Esophagus (tissue), 2 donors: ENCODE measurements at regions not wholly inside any gene's neighbourhood (a gene's known extent, or its start where the extent isn't known, plus 50 kb on each side); places are given as distances from the start of the nearest gene placed in this dataset.
"Not testable (repeated sequence)": the region's sequence is repeated elsewhere in the genome, so short reads cannot be mapped to it uniquely, and the experiment has no call there.

Source experiments
- H3K27ac ChIP-seq, 2 donors: one replicate each; pipeline ENCODE4 v1.5.1; 2013; ENCODE audit warnings: low read depth in 2 of 2, mild to moderate bottlenecking in 2 of 2, inconsistent platforms in 1 of 2, low read length in 1 of 2, moderate library complexity in 1 of 2
- H3K27me3 ChIP-seq, 2 donors: one replicate each; pipeline ENCODE4 v1.6.1; 2013; ENCODE audit warnings: low read length in 2 of 2, control low read depth in 1 of 2, mild to moderate bottlenecking in 1 of 2; ENCODE audit not compliant: insufficient read depth in 2 of 2, control insufficient read depth in 1 of 2
- H3K36me3 ChIP-seq, 2 donors: one replicate each; pipeline ENCODE4 v1.6.1; 2013; ENCODE audit warnings: low read length in 1 of 2; ENCODE audit not compliant: control insufficient read depth in 2 of 2, insufficient read depth in 2 of 2
- H3K4me1 ChIP-seq, 2 donors: one replicate each; pipeline ENCODE4 v1.6.1; 2013; ENCODE audit warnings: low read length in 1 of 2; ENCODE audit not compliant: control insufficient read depth in 2 of 2, insufficient read depth in 2 of 2
- H3K4me3 ChIP-seq, 2 donors: one replicate each; pipeline ENCODE4 v1.5.1; 2013; ENCODE audit warnings: low read length in 2 of 2, mild to moderate bottlenecking in 2 of 2, low read depth in 1 of 2, moderate library complexity in 1 of 2
- H3K9me3 ChIP-seq, 2 donors: one replicate each; pipeline ENCODE4 v1.6.1; 2013; ENCODE audit warnings: mild to moderate bottlenecking in 2 of 2, low read depth in 1 of 2, low read length in 1 of 2, moderate library complexity in 1 of 2; ENCODE audit not compliant: control insufficient read depth in 2 of 2, insufficient read depth in 1 of 2
- WGBS, 2 donors: extraction: QIAGEN DNeasy Blood & Tissue Kit; methylation state at CpG; one replicate each; pipeline ENCODE4 v1.1.7; 2013; 5-methylcytosine and 5-hydroxymethylcytosine counted together
- donor health status: healthy with polysubstance abuse.
- donor health status: Bipolar disorder and iron deficiency.

- not testable (repeated sequence) for H3K27ac ChIP-seq, H3K4me3 ChIP-seq, H3K9me3 ChIP-seq, H3K4me1 ChIP-seq, H3K27me3 ChIP-seq, H3K36me3 ChIP-seq
- WGBS, 2 donors: 70 to 92% methylated on average over 3 of the region's 3 CpGs
Measured at GRCh38 chrX:67213686-67214085, 330.1 kb upstream of the AR start.

DNA sequence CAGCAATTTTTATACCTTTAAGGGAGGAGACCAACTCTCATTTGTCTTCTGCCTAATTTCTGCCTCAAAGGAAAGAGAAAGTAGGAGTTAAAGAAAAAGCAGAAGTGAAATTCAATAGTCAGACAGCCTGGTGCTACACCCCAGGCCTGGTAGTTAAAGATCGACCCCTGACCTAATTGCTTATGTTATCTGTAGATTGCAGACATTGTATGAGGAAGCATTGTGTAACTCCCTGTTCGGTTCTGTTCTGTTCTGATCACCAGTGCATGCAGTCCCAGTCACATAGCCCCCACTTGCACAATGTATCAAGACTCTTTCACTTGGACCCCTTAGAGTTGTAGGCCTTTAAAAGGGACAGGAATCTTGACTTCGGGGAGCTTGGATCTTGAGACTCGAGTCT is 335.9 kb upstream of the AR start:
- Histone ChIP-seq H3K27ac (no peak overlapping the region), H3K27me3 (no peaks in the 10 kb centered on the region), H3K9me3 (no peaks in the 10 kb centered on the region), H3K4me3 (no peak overlapping the region), H3K4me1 (no peaks in the 10 kb centered on the region), H3K36me3 (no peaks in the 10 kb centered on the region)
- WGBS, 2 donors: 66 to 69% methylated on average over 4 of the region's 4 CpGs

- H3K4me3 ChIP-seq: no peak overlapping the region
- WGBS, 2 donors: 65 to 67% methylated on average over 2 of the region's 2 CpGs
- no peaks in the 10 kb centered on the region for H3K27me3 ChIP-seq
Measured at GRCh38 chrX:67159437-67159836, 384.4 kb upstream of the AR start.

DNA sequence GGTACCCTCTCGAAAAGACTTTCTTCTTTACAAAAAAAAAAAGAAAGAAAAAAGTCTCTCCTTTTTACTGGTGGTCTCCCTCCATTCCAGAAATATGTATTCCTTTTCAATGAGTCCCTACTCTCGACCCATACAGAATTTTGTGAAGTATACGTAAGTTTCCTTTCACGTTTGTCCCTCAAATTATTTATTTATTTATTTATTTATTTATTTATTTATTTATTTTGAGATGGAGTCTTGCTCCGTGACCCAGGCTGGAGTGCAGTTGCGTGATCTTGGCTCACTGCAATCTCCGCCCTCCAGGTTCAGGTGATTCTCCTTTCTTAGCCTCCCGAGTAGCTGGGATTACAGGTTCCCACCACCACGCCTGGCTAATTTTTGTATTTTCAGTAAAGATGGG is 429.2 kb upstream of the AR start:
- no peak overlapping the region for H3K4me3 ChIP-seq
- WGBS, 2 donors: 80 to 85% methylated on average over 9 of the region's 9 CpGs
- H3K9me3 ChIP-seq: no peaks in the 10 kb centered on the region
- no peaks in the 10 kb centered on the region for H3K27me3 ChIP-seq
- H3K4me1 ChIP-seq: no peaks in the 10 kb centered on the region
- H3K36me3 ChIP-seq: no peaks in the 10 kb centered on the region
- no peak overlapping the region for H3K27ac ChIP-seq

More at GRCh38 chrX:67159437-67159836, 384.4 kb upstream of the AR start:
- Histone ChIP-seq H3K4me1 (no peaks in the 10 kb centered on the region), H3K9me3 (peaks cover 0 to 2% of the 10 kb centered on the region in 2 donors), H3K36me3 (no peaks in the 10 kb centered on the region), H3K27ac (no peak overlapping the region)

DNA sequence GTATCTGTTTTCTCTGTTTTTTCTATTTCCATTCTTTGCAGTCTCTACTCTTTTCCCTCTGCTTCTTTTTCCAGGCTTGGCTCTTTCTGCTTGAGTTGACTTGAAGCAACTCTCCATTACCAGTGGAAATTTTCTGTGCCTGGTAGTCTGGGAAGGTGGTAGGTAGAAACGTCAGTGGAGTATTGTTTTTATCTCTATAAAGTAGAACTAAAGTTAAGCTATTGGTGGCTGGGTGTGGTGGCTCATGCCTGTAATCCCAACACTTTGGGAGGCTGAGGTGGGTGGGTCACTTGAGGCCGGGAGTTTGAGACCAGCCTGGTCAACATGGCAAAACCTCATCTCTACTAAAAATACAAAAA is 438.1 kb upstream of the AR start:
- H3K9me3 ChIP-seq: no peaks in the 10 kb centered on the region
- no peak overlapping the region for H3K27ac ChIP-seq
- H3K36me3 ChIP-seq: no peaks in the 10 kb centered on the region
- no peaks in the 10 kb centered on the region for H3K27me3 ChIP-seq
- H3K4me1 ChIP-seq: no peaks in the 10 kb centered on the region
- H3K4me3 ChIP-seq: no peak overlapping the region
- 61 to 65% methylated on average over 2 of the region's 2 CpGs for WGBS, 2 donors

GRCh38 chrX:67104982-67105757 is 438.7 kb upstream of the AR start:
- no peaks in the 10 kb centered on the region for H3K4me1 ChIP-seq
- 51 to 59% methylated on average over 6 of the region's 6 CpGs for WGBS, 2 donors
- no peak overlapping the region for H3K27ac ChIP-seq
- H3K4me3 ChIP-seq: no peak overlapping the region
- H3K36me3 ChIP-seq: no peaks in the 10 kb centered on the region
- H3K9me3 ChIP-seq: no peaks in the 10 kb centered on the region
- H3K27me3 ChIP-seq: no peaks in the 10 kb centered on the region

DNA sequence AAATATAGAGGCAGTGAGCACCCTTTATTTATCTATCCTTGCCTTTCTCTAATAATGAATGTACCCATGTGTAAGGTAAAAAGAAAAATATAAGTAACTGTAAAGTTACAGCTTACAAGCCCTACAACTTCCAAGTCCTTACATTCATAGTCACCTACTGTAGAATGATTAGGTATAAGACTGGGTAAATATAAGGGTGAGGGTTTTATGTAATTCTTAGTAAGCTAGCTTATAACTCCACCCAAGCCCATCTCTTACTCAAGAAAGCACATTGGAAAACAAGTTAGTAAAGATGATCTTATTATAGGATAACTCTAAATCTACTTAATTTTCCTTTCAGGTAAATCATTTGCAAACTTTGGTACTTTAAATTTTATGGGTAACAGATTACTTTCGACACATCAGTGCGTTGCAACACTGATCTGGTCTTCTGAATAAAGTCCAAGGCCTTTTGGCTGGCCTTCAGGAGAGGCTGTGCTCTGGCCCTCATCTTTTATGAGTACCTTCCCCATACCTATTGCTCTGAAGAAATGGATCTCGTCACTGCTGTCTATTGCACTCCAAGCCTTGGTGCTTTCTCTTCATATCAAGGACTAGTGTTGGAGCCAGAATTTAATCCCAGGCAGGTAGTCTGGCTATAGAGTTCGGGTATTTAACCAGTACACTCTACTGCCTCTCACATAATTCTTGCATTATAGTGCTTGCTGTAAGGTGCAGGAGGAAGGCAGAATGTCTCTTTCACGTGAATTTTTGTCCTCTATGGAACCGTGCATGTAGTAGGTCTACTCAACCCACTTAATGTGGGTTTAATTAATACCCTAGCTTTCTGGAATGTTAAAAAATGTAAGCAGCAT is 443.6 kb upstream of the AR start:
- Histone ChIP-seq H3K4me3 (no peak overlapping the region), H3K27ac (no peak overlapping the region), H3K9me3 (no peaks in the 10 kb centered on the region), H3K36me3 (no peaks in the 10 kb centered on the region), H3K4me1 (no peaks in the 10 kb centered on the region), H3K27me3 (no peaks in the 10 kb centered on the region)
- WGBS, 2 donors: 66 to 76% methylated on average over 6 of the region's 6 CpGs

GRCh38 chrX:67094061-67094460 is 449.8 kb upstream of the AR start:
- peaks cover 0 to 3% of the 10 kb centered on the region in 2 donors for H3K9me3 ChIP-seq
- no peaks in the 10 kb centered on the region for H3K27me3 ChIP-seq
- no peaks in the 10 kb centered on the region for H3K36me3 ChIP-seq
- 83 to 98% methylated on average over 2 of the region's 2 CpGs for WGBS, 2 donors
- no peak overlapping the region for H3K4me3 ChIP-seq
- H3K27ac ChIP-seq: no peak overlapping the region
- H3K4me1 ChIP-seq: no peaks in the 10 kb centered on the region

DNA sequence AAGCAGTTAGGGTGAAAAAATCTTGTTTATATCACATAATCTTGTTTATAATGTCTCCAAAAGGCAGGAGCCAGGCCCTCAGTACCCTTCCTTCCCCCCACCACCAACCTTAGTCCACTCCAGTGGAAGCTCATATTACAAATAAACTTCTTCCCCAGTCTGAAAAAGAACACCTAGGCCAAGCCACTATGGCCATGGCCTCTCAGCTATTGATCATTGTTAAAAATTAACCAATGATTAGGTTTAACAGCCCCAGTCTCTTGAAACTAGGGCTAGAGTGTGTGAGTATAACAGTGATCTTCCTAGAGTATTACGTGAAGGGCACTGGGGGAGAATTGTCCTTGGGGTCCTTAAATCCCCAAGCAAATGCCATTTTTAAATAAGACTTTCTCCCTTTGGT is 411.9 kb upstream of the EDA2R start:
- H3K36me3 ChIP-seq: no peaks in the 10 kb centered on the region
- H3K9me3 ChIP-seq: no peaks in the 10 kb centered on the region
- H3K4me1 ChIP-seq: no peaks in the 10 kb centered on the region
- H3K27me3 ChIP-seq: no peaks in the 10 kb centered on the region
- no peak overlapping the region for H3K27ac ChIP-seq
- WGBS, 2 donors: 57 to 68% methylated on average over 1 of the region's 1 CpG
- H3K4me3 ChIP-seq: no peak overlapping the region

GRCh38 chrX:67044866-67045265 is 406.0 kb upstream of the EDA2R start:
- H3K4me3 ChIP-seq: no peak overlapping the region
- WGBS, 2 donors: 23 to 32% methylated on average over 2 of the region's 2 CpGs
- no peaks in the 10 kb centered on the region for H3K36me3 ChIP-seq
- no peak overlapping the region for H3K27ac ChIP-seq
- H3K9me3 ChIP-seq: no peaks in the 10 kb centered on the region
- no peaks in the 10 kb centered on the region for H3K4me1 ChIP-seq
- no peaks in the 10 kb centered on the region for H3K27me3 ChIP-seq
